Cardiac fibroblast (primary cell): ENCODE measurements at regions not wholly inside any gene's neighbourhood (a gene's known extent, or its start where the extent isn't known, plus 50 kb on each side); places are given as distances from the start of the nearest gene placed in this dataset.
A peak's percentile ranks its signal among the peaks of the same experiment; 100 is the strongest.
"Not testable (repeated sequence)": the region's sequence is repeated elsewhere in the genome, so short reads cannot be mapped to it uniquely, and the experiment has no call there.

ENCODE experiments used
- DNase-seq, 2 donors: peaks; one replicate each; pipeline versions ENCODE4 v3.0.0 to v3.0.0-alpha.2; 2010; ENCODE audit warnings: low read depth in 2 of 2
- H3K4me3 ChIP-seq, 2 donors: replicated peaks in 1 of 2; 1 replicate in 1 of 2; 2 replicates in 1 of 2; pipeline ENCODE4 v1.5.1; 2011; ENCODE audit warnings: low read depth in 2 of 2, low read length in 2 of 2, mild to moderate bottlenecking in 2 of 2, moderate library complexity in 1 of 2
- CTCF ChIP-seq: IDR thresholded peaks from one replicate; pipeline ENCODE4 v1.5.1; 2011; ENCODE audit warnings: low read depth, mild to moderate bottlenecking, low read length, inconsistent platforms

- H3K4me3 ChIP-seq, DNase-seq: not testable (repeated sequence)
- TF ChIP-seq CTCF = peak; percentile 11
Measured at GRCh38 chr5:62224987-62225601, 80.9 kb upstream of the KIF2A start.

- DNase-seq, H3K4me3 ChIP-seq: not testable (repeated sequence)
Measured at GRCh38 chr5:62230876-62231388, 75.1 kb upstream of the KIF2A start.

- TF ChIP-seq CTCF = no peak
- H3K4me3 ChIP-seq = no peak overlapping the region
- DNase-seq = no peak
Measured at GRCh38 chr5:62231576-62231975, 74.4 kb upstream of the KIF2A start.

- DNase-seq, H3K4me3 ChIP-seq: not testable (repeated sequence)
Measured at GRCh38 chr5:62232218-62232617, 73.8 kb upstream of the KIF2A start.

GRCh38 chr5:62233083-62234046 lies 72.6 kb upstream of the KIF2A start:
- H3K4me3 ChIP-seq = not testable (repeated sequence)
- peak; percentile 26 to 65 for DNase-seq

GRCh38 chr5:62236593-62236992 lies 69.4 kb upstream of the KIF2A start:
- H3K4me3 ChIP-seq, DNase-seq: not testable (repeated sequence)

- not testable (repeated sequence) for DNase-seq, H3K4me3 ChIP-seq
Measured at GRCh38 chr5:62237944-62238343, 68.1 kb upstream of the KIF2A start.

GRCh38 chr5:62238584-62238983 lies 67.4 kb upstream of the KIF2A start:
- not testable (repeated sequence) for DNase-seq, H3K4me3 ChIP-seq

GRCh38 chr5:62240494-62240893 lies 65.5 kb upstream of the KIF2A start:
- not testable (repeated sequence) for DNase-seq, H3K4me3 ChIP-seq

- not testable (repeated sequence) for H3K4me3 ChIP-seq, DNase-seq
Measured at GRCh38 chr5:62242000-62242399, 64.0 kb upstream of the KIF2A start.

GRCh38 chr5:62243046-62243445 lies 63.0 kb upstream of the KIF2A start:
- H3K4me3 ChIP-seq, DNase-seq: not testable (repeated sequence)

GRCh38 chr5:62248192-62248591 lies 57.8 kb upstream of the KIF2A start:
- DNase-seq, H3K4me3 ChIP-seq: not testable (repeated sequence)

- DNase-seq, H3K4me3 ChIP-seq: not testable (repeated sequence)
Measured at GRCh38 chr5:62250085-62250484, 55.9 kb upstream of the KIF2A start.

GRCh38 chr5:62250919-62251318 lies 55.1 kb upstream of the KIF2A start:
- not testable (repeated sequence) for DNase-seq, H3K4me3 ChIP-seq

- DNase-seq, H3K4me3 ChIP-seq: not testable (repeated sequence)
Measured at GRCh38 chr5:62252519-62252918, 53.5 kb upstream of the KIF2A start.

GRCh38 chr5:62255551-62255950 lies 50.5 kb upstream of the KIF2A start:
- DNase-seq, H3K4me3 ChIP-seq: not testable (repeated sequence)
